ENCODE measurements at regions not wholly inside any gene's neighbourhood (a gene's known extent, or its start where the extent isn't known, plus 50 kb on each side); places are given as distances from the start of the nearest gene placed in this dataset.

DNA sequence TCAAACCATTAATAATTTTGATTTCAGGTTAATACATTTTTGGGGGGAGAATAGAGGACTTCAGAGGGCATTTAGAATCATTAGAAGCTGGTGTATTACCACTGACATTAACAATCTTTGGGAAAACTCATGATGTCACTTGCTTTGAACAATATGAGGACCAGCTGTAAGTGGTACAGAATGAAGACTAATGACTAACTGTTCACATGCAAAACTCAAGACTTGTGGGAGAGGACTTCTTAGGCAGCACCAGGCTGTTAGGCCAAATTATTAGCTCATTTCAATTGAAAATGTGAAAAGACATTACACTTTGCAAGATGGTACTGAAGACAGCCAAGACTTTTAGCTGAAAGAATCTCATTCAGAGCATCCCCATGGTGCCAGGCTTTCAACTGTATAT lies 426.2 kb upstream of the ADAMTS9 start:
- DNase-seq (ENCODE audit: low spot score) = no peak

- DNase-seq (ENCODE audit: low spot score) = no peak
Observed at GRCh38 chr3:65112751-65113300, 425.0 kb upstream of the ADAMTS9 start.

DNA sequence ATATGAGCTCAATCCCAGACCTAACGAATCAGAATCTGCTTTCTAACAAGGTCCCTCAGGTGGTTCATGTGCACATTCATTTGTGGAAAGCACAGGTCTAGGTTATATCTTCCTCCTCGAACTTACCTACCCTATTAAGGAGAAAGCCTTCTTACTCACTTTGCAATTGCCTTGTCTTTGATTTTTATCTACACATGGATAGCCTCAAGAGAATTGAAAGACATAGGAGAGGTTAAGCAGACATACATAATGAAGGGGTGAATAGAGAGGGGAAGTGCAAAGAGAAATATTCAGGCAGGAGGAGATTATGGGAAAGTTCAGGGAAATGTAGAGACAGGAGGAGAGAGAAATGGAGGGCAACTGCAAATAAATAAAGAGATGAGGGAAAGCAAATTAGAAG lies 422.9 kb upstream of the ADAMTS9 start:
- no peak for DNase-seq (ENCODE audit: low spot score)

DNA sequence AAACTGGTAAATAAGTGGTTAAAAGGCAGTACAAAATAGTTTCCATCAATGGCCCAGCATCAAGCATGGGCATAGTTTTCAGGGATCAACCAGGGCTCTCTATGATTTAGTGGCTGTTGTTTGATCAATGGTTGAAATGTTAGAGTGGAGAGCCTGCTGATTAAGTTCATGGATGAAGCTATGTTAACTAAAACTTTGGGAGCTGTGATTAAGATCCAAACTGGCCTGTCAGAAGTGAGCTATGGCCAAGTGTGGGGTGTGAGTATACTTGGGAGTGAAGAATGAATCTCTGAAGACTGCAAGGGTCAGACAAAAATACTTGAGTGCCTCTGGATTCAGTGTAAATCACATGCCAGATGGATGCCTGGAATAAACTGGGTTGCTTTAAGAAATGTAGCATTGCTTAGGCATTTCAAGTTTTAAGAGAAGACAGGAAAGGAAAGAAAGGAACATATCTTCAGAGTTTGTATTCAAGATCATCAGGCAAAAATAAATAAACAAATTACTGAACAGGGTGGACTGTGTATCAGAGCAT lies 422.2 kb upstream of the ADAMTS9 start:
- no peak for DNase-seq (ENCODE audit: low spot score)

- DNase-seq (ENCODE audit: low spot score) = no peak
Observed at GRCh38 chr3:65107174-65107573, 419.4 kb upstream of the ADAMTS9 start.

- no peak for DNase-seq (ENCODE audit: low spot score)
Observed at GRCh38 chr3:65101450-65101849, 413.6 kb upstream of the ADAMTS9 start.

GRCh38 chr3:65098400-65098799 lies 410.6 kb upstream of the ADAMTS9 start:
- no peak for DNase-seq (ENCODE audit: low spot score)

DNA sequence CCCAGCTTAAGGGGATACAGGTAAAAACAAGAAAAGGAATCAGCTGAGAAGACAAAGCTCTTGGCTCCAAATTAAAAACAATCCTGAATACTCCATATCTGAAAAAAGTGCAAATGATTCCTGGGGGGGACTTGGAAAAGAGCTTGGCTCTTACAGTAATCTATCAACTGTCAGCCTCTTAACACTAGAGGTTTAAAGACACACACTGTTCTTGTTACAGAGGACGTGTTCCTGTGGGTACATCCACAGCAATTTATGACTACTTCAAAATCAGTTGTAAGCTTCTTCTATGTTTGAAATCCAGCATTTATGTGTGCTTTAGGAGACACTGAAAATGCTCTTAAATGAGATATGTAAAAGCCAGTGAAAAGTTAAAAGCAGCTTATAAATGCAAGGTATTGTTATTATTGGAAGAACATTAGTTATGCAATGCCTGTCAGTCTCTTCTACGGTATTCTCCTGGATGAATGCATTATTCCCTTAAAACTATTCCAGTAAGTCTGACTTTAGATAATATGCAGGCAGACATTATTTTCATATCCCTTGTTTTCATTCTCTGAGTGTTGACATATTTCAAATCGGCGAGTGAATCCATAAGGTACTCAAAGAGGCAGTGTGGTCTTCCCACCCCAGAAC lies 408.4 kb upstream of the ADAMTS9 start:
- DNase-seq (ENCODE audit: low spot score) = no peak

DNA sequence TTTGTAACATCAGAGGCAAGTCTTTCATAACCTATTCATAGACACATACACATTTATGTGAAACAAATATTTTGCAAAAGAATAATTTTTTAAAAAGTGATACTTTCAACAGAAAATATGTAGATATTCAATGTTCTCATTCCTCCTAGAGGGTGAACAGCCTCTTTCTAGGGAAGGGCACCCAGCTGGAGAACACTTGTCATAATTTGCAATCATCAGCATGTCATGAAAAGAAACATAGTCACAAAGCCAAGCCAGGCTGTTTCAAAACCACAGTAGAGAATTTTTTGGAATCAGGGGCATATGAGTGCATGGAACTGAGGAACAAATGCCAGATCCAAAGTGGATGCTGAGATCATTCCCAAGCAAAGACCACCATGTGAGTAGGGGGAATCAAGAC lies 406.9 kb upstream of the ADAMTS9 start:
- no peak for DNase-seq (ENCODE audit: low spot score)

DNA sequence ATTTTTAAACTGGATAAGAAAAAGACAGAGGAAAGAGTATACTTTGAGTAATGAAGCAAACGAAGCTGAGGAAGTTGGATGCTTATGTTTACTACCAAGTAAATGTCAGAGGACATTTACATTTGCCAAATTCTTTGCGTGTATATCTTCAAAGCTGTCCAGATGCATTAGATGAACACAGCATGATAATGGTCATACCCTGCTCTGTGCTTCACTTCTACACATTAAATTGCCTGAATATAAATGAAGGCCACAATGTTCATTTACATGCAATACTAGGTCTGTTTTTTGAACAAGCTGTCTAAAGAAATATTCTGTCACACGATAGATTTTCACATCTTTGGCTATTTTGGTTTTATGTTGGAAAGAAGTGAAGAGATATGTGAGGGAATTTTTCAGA lies 405.8 kb upstream of the ADAMTS9 start:
- DNase-seq (ENCODE audit: low spot score) = no peak

GRCh38 chr3:65091565-65091964 lies 403.8 kb upstream of the ADAMTS9 start:
- DNase-seq (ENCODE audit: low spot score) = no peak

- no peak for DNase-seq (ENCODE audit: low spot score)
Observed at GRCh38 chr3:65083240-65083639, 395.4 kb upstream of the ADAMTS9 start.

GRCh38 chr3:65081536-65081935 lies 393.7 kb upstream of the ADAMTS9 start:
- no peak for DNase-seq (ENCODE audit: low spot score)

DNA sequence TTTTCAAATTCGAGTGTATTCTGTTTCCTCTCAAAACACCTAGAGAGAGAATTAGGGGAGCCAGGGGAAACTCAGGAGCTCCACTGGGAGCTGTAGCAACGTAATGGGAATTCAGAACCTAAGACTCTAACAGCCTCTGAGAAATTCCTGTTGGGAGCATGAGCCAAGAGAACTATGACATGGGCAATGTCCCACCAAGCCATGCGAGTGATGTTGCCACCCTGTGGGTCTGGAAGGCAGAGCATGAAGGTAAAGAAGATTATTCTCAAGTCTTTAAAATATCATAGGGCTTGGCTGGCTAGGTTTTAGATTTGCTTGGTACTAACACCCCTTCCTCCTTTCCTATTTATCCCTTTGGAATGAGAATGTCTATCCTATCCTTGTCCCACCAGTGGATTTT lies 392.6 kb upstream of the ADAMTS9 start:
- DNase-seq (ENCODE audit: low spot score) = no peak

- no peak for DNase-seq (ENCODE audit: low spot score)
Observed at GRCh38 chr3:65079560-65079959, 391.8 kb upstream of the ADAMTS9 start.

GRCh38 chr3:65078748-65079147 lies 390.9 kb upstream of the ADAMTS9 start:
- DNase-seq (ENCODE audit: low spot score) = no peak

GRCh38 chr3:65077124-65077523 lies 389.3 kb upstream of the ADAMTS9 start:
- no peak for DNase-seq (ENCODE audit: low spot score)

GRCh38 chr3:65070968-65071367 lies 383.2 kb upstream of the ADAMTS9 start:
- DNase-seq (ENCODE audit: low spot score) = no peak

- DNase-seq (ENCODE audit: low spot score) = no peak
Observed at GRCh38 chr3:65060904-65061303, 373.1 kb upstream of the ADAMTS9 start.

DNA sequence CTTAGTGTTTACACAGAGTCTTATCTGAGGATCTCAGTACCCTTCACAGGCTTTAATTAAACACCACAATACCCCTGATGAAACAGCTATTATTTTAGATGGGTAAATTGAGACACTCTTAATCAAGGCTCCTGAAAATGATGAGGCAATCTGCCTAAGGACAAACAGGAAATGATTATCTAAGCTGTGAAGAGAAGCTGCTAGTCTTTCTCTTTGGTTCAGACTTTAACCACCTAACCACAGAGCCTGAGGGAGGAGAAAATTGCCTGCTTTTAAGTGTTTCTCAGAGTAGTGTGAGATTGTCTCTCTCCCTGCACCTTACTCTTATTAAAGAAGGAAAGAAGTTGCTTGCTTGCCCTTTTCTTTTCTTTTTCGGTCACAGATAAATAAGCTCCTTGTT lies 364.3 kb upstream of the ADAMTS9 start:
- no peak for DNase-seq (ENCODE audit: low spot score)

GRCh38 chr3:65048151-65048550 lies 360.4 kb upstream of the ADAMTS9 start:
- no peak for DNase-seq (ENCODE audit: low spot score)

DNA sequence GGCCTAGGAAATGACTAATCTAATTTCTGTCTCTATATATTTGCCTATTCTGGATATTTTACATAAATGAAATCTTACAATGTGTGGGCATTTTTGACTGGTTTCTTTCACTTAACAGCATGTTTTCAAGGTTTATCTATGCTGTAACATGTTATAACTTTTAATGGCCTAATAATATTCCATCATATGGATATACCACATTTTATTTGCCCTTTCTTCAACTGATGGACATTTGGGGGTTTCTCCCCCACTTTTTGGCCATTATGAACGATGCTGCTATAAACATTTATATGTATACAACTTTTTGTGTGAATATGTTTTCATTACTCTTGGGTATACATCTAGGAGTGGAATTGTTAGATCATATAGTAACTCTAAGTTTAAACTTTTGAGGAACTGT lies 357.3 kb upstream of the ADAMTS9 start:
- no peak for DNase-seq (ENCODE audit: low spot score)

DNA sequence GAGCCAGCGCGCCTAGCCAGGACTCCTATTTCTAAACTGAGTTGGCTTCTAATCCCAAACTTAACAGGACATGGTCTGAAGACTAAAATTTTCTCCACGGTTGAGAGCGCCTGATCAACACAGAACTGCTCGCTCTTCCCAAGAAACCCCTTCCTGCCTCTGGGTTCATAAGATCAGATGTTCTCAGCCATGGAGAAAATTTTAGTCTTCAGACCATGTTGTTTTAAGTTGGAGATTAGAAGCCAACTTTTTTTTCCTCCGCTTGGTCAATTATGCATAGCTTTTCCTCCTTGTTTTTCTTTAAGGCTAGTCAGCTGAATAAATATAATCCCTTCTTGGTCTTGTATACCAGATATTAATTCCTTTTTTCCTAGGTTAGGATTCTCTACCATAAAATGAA lies 356.6 kb upstream of the ADAMTS9 start:
- no peak for DNase-seq (ENCODE audit: low spot score)

- DNase-seq (ENCODE audit: low spot score) = no peak
Observed at GRCh38 chr3:65042675-65043074, 354.9 kb upstream of the ADAMTS9 start.

Data from HT-29 (cell line).